HG03558 (cell line): ENCODE measurements at regions not wholly inside any gene's neighbourhood (a gene's known extent, or its start where the extent isn't known, plus 50 kb on each side); places are given as distances from the start of the nearest gene placed in this dataset.

Experiments
- ATAC-seq: cut with Tn5 transposase; IDR thresholded peaks from one replicate; pipeline ENCODE4 v1.9.1; 2021; ENCODE audit warnings: moderate number of reproducible peaks; ENCODE audit not compliant: unreplicated experiment; ENCODE audit errors: extremely low read depth

DNA sequence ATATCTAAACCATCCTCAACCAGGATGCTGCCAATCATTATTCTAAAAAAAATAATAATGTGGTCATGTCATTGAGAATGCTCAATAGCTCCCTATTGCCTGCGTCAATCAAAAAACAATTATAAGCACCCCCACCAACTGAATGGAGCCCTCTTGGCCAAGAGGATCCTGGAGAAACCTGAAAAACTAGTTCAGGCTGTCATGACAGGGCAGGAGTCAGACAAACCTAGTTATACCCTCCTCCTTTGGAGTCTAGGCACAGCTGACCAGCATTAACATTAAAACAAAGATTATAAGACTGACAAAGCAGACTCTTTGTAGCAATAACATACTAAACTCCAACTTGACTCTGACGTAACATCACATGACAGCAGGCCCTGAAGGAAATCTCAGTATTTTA is 119.2 kb upstream of the CCL2 start:
- no peak for ATAC-seq

DNA sequence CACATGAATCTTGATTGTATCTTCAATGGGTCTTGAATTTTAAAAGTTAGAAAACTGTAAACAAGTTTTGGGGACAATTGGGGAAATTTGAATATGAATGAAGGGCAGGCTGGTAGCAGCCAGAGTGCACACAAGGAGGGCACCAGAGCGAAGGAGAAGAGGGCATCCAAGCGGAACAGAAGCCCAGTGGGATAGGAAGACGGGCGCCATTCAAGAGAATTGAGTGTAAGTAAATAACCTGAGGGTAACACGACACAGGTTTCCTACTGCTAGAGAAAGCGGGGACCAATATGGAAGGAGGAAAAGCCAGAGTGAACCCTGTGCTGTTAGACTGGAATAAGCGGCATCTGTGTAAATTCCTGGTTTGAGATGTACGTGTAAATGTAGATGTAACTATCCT is 115.1 kb upstream of the CCL2 start:
- ATAC-seq = no peak

DNA sequence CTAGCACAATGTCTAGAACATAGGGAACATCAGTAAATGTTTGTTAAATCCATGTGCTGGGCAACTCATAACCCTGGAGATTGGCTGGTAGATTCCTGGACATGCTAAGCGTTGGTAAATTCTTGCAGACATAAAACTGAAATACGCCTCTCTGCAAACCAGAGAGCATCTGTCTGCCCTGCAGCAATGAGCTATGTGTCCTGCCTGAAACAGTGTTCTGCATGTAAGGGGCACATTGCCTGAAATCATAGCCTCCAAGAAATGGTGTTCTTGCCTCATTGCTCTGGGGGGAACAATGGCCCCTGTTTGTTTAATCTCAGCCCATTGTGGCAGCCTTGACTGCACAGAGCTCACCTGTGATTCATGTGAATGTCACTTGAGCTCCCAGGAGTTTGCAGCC is 113.5 kb upstream of the CCL2 start:
- no peak for ATAC-seq

DNA sequence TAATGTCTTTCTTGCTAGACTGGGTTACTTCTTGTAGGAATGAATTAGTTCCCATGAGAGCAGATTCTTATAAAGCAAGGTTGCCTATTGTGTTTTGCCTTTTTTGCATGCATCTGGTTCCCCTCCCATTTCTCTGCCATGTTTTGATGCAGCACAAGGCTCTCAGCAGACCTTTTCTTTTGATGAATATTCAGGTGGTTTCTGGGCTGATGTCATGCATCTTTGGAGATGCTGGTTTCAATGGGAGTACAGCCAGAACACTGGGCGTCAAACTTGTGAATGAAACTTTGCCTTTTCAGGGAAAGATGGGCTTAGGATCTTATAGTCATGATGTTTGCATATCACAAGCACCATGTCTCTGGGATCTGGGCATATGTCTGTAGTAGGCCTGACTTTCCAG is 111.7 kb upstream of the CCL2 start:
- ATAC-seq = no peak

DNA sequence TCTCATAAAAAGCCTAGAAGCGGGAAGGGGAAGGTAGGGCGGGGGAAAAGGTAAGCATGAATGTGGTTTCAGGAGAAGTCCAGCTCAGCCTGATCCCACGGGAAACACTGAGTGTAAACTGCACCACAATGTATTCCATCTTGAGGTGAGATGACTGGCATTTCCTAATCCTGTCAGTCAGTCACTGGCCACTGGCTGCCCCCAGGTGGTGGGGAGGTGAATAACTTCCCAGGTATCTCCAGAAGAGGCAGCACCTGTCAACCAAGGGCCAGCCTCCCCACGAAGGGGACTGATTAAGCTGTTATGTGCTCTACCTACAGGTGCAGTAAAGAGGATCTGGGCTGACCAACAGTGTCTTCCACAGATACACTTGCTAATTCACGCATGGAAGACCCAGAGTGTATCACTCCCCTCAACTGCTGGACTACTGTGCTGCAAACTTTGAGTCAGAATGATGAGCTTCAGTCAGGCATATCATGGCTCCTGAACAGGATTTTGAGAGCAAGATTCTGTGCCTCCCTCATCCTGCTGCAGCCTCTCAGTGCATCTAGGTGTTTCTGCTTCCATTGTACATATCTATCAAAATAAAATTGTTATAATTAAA is 108.5 kb upstream of the CCL2 start:
- no peak for ATAC-seq

DNA sequence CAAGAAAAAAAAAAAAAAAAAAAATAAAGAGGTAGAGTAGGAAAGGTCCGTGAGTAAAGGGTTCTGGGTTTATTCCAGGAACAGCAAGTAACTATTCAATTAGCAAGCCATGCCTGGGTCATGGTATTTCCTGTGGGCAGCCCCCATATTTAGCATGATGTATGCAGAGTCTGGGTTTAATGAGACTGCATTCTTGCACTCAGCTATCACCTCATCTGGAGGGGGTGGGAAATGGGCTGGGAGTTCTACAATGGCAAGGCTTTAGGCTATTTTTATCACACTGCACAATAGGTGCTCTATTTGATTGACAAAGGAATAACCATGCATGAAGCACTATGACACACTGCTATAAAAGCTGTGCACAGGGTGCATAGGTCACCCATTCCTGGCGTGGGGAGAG is 104.0 kb upstream of the CCL2 start:
- no peak for ATAC-seq

DNA sequence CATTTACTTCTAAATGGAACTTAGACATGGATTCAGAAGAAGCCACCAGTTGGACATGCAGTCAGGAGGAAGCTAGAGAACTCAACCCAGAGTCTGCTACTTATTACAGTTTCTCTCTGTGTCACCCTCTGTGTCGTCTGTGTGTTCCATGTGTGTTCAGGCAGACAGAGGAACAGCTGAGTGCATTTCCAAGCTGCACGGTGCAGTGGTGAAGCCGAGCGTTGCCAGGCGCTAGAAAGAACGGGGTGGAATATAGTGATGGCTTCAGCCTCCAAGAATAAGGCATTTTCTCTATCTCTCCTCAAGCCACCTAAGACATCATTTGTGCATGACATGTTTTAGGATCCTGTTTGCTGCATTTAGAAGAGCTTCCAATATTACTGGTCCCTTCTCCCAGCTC is 101.1 kb upstream of the CCL2 start:
- ATAC-seq = no peak

DNA sequence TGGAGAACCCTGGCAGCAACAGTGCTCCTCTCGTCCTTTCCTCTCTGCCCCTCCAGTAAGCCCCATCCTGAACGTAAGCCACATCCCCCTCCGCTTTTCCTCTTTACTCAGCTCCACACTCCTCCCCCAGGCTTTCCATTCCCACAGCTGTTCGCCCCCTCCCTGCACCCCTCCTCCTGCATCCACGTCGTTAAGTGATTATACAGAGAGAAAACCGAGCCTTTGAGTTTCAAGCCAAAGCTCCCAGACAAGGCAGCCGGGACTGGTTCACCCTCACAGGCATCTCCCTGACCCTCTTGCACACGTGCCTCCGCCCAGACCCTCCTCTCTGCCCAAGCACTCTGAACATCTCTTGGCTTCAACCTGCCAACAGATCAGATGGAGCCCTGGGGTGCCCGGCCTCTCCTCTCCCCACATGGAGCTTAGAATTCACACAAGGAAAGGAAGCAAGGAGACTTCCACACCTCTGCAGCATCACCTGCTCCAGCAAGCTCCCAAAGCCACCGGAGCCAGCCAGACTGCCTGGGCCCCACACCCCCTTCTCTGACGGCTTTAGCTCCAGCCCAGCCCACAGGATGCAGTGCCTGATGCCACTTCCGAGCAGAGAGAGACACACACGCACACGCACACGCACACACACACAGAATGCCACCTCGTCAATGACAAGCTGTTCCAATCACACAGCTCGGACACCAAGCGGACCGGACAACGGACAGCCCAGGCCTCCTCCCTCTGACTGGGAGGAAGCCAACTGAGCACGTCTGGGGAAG is 99.9 kb upstream of the CCL2 start:
- no peak for ATAC-seq

DNA sequence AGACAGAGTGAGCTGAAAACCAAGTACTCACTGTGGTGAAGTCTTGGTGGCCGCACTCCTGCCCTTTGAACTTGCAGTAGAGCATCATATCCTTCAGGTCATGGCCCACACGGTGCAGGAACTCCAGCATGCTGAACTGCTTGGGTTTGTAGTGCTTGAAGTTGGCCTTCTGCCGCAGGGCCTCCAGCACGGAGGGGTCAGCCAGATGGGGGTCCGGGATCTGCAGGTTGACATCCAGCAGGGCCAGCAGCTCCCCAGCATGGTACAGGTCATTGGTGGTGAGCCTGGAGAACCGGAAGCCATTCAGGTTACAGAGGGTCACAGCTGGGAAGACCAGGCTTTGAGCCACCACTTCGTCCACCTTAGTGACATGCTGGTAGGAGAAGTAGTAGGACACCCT is 99.1 kb upstream of the CCL2 start:
- no peak for ATAC-seq

DNA sequence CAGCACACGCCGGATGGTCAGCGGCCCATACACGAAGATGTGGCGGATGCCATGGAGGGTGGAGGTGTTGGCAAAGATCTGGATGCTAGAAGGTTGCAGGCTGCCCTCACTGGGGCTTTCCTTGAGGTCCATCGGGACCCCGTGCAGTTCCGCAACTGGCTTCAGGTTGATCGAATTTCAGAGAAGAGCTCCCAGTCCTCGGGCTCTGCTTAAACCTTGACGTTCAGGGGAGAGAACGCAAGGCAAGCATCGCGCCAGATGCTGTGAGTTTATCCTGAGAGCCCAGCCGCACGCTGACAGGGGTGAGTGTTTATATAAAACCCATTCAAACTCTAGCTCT is 98.7 kb upstream of the CCL2 start:
- no peak for ATAC-seq

DNA sequence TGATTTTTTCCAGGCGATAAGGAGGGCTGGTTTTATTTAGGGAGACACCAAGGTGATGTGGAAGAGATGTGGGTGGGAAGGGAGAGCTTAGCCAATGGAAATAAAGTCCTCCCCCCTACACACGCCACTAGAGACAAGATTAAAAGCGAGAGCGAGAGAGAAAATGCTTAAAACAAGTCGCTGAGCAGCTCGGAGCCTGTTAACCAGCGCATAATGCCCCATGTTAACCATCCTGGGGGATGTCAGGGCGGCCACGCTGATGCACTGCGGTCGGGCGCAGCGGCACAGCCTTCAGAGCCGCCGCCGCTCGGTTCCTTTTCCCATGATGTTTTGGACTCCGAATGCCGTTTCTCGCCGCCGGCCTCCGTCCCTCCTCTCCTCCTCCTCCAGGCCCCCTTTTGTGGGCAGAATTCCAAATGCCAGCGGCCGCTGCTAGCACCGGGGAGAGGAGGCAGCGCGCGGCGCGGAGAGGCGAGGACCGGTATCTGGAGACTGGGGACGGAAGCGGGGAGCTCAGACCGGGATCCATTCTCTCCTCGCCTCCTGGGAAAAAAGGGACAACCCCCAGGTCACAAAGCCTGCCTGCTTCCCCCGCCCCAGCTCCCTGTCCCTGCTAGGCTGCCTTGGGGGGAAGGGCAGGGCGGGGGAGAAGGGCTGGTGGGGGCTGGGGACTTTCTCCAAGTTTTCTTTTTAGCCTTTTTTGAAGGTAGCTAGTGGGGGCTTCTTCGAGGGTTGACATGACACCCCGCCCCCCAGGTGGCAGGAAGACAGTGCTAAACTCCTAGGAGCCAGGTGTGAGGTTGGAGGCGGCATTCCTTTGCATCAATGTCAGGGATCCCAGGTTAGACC is 98.1 kb upstream of the CCL2 start:
- ATAC-seq = no peak

DNA sequence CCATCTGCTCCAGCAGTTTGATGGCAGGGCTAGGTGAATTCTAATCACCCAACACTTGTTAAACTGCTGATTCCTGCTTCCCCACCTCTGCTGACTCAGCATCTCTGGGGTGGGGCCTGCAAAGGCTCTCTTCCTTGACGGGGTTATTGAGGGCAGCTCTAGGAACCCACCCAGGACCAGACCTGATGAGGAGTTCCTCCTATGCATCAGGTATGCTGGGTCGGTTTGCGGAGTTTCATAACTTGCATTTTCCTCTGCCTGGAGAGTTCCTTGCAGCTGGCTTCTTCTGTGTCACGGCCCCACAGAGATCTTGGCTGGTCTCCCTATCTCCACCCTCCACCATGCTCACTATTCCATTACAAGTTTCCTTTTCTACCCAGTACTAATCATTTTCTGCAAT is 93.4 kb upstream of the CCL2 start:
- ATAC-seq = no peak

DNA sequence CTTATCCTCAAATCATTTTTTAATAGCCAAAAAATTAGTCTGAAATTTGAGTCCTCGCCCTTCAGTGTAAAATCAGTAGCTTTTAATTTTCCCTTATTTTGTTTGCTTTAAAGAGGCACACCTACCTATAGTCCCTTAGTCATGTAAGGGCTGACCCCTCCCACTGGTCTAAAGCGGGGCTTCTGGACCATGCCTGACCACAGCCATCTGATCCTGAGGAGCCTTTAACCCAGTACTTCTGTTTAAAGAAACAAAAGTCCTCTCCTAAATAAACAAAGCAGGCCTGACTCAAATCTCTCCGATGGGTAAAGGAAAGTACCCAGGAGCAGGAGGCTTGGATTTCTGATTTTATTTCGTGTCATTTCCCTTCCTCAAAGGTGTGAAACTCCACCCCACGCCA is 92.0 kb upstream of the CCL2 start:
- no peak for ATAC-seq

DNA sequence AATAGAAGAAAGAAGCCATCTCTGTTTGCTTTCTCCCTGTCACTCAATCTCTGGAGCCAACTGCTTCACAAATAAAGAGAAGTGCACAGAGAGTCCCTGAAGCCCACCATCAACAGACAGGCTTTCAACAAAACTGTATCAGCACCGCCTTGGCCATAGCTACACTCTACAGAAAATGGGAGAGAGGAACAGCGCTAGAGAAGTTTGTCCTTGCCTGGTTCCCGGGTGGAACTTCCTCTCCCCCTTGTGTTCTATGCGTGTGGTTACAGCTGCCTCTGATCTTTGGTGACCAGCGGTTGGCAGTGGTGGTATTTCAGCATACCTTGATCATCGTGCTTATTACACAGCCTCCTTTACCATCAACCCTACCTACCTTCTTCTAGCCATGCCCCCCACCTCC is 91.4 kb upstream of the CCL2 start:
- no peak for ATAC-seq

DNA sequence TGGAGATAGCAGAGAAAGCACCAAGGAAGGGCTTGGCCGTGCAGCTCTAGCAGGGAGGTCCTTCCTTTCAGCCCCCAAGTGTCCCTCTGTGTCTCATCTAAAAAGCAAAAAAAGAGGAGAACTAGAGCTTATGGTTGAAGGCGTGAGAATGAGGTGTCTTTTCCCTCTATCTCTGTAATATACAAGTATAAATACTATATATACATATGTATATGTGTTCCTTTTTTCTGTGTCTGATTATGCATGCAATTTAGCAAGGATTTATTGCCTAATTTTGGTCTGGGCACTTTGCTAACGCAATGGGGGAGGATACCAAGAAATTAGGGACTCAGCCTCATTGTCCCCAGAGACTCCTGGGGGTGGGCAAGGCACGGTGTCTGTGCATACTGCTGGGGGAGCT is 90.2 kb upstream of the CCL2 start:
- ATAC-seq = no peak

DNA sequence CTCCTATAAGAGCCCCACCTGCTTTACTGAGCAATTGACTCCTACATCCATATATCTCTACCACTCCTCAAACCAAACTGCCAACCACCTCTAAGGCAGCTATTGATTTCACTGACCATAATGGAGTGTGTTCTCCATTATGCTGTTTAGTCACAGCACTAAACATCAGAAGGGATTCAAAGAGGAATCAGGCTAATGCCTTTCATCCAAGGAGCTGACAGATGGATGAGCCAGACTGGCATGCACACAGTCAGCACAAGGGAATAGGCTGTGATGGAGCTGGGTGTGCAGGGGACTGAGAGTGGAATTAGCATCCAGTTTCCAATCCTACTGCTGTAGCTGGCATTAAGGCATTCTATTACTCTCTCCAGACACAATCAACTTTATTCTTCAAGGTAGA is 88.7 kb upstream of the CCL2 start:
- ATAC-seq = no peak

DNA sequence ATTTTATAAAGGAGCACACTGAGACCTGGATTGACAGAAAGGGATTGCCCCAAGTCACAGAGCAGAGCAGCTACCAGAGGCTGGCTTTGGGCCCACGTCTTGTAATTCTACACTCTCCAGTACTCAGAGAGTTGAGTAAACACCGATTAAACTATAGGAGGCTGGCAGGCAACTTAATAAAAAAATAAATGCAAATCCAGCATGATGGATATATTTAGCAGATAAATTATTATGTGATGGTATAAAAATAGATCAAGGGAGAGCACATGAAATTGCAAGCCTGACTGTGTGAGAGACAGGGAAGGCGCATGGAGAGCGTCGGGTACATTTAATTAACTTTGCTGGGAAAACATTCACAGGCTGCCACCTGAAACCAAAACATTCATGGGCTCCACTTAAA is 87.7 kb upstream of the CCL2 start:
- ATAC-seq = no peak

DNA sequence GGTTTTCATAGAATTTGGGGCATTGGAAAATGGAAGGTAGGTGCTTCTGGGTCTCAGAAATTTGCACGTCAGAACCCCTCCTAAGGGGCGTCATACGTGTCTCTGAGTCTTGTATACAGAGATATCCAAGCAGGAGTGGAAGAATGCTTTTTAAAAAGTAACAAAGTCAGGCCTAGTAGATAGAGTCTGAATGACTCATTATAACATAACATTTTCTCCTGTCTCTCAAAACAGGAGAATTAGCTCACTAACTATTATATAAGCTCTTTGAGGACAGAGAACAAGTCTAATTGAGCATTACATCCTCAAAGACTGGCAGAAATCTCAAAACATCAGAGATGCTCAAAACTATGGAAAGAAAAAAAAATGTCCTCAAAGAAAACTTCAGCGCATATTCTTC is 86.1 kb upstream of the CCL2 start:
- no peak for ATAC-seq

DNA sequence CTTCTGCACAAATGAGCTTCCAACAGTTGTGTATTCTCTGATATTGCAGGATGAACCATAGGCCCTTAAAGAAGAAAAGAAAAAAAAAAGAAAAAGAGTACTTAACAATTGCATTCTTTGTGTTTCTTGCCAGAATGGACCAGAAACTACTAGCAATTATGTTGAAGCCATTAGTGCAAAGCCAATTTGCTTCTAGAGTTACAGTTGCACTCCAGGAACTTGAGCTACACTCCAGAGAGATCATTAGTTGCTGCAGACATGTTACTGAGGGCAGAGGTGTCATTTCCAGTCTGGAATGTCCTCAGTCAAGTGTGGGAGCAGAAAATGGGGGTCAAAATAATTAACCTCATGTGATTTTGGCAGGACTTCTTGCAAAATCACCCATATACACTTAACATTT is 85.6 kb upstream of the CCL2 start:
- no peak for ATAC-seq

DNA sequence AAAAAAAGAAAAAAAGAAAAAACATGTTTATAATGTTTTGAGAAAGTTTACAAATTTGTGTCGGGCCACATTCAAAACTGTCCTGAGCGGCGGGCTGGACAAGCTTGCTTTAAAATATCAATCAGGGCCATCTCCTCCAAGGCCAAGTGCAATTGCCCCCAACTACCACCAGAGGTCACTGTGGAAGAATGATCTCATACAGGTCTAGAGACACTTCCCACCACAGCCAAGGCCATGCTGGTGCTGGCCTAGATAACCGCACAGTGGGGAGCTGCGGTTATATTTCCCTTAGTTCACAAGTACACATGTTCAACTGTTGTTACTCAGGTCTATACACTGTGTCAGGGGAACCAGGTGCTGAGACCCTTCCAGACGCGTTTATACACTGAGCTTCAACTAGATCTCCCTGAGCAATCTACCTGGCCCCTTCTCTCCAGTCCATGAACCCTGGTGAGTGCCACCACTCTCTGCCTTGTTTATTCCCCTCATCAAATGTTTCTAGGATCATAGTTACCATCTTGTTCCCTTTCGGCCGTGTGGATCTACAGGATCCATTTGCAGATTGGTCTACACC is 83.8 kb upstream of the CCL2 start:
- ATAC-seq = no peak

DNA sequence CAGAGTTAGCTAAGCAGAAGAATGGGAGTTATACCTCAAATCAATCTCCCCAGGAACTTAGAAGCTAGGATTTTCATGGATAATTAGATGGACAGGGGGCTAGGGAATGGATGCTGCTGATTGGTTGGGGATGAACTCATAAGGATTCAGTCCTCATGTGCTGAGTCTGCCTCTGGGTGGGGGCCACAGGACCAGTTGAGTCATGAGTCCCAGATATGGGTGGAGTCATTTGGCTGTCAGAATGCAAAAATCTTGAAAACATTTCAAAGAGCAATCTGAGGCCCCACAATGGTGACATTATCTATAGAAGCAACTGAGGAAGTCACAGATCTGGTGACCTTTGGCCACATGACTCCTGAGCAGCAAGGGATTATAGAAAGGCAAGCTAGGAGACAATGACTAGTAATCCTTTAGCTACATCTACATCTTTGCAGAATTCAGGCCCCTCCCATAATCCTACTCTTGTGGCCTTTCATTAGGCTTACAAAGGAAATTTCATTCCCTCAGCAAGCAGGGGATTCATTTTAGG is 82.6 kb upstream of the CCL2 start:
- ATAC-seq = no peak
